ENCODE measurements at regions not wholly inside any gene's neighbourhood (a gene's known extent, or its start where the extent isn't known, plus 50 kb on each side); places are given as distances from the start of the nearest gene placed in this dataset.

DNA sequence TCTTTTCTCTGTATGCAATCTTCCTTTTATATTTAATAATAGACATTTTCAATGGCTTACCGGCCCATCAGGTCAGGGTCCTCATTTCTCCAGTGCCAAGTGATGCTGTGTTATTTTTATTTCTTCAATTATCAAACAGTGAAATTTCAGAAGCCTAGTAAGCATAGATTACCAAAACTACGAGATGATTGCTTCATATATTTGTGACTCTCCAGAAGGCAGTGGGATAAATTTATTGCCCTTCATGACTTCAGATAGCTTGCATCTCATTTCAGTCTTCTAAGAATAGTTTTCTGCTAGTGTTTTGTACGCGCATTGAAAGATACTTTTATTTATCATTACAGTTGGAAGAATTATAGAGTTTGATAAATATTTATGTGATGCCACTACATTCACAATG, 139.6 kb downstream of the FAT3 start:
- no peak overlapping the region for H3K27ac ChIP-seq (ENCODE audit: low read length)
- no peaks in the 10 kb centered on the region for H3K36me3 ChIP-seq (ENCODE audit: insufficient read depth, low read length)
- no peaks in the 10 kb centered on the region for H4K20me1 ChIP-seq (ENCODE audit: insufficient read depth, low read length)
- H2AFZ ChIP-seq (ENCODE audit: low read depth, low read length), result no peak overlapping the region
- DNase-seq, result no peak
- no peak overlapping the region for H3K4me2 ChIP-seq (ENCODE audit: insufficient read depth, low read length)
- H3K79me2 ChIP-seq (ENCODE audit: insufficient read depth, low read length), result no peaks in the 10 kb centered on the region
- no peaks in the 10 kb centered on the region for H3K27me3 ChIP-seq (ENCODE audit: insufficient read depth, low read length, poor library complexity)
- H3K4me1 ChIP-seq (ENCODE audit: insufficient read depth, low read length), result no peaks in the 10 kb centered on the region
- ATAC-seq (ENCODE audit: insufficient read depth, low read depth), result no peak
- no peak overlapping the region for H3K9ac ChIP-seq (ENCODE audit: low read depth, low read length)
- no peaks in the 10 kb centered on the region for H3K9me3 ChIP-seq (ENCODE audit: insufficient read depth, low read length, severe bottlenecking)
- no peak for TF ChIP-seq EZH2 (IDR thresholded peaks at IDR 0.05; ENCODE audit: borderline replicate concordance, low read depth, low read length, severe bottlenecking)
- TF ChIP-seq, protein P1, sequence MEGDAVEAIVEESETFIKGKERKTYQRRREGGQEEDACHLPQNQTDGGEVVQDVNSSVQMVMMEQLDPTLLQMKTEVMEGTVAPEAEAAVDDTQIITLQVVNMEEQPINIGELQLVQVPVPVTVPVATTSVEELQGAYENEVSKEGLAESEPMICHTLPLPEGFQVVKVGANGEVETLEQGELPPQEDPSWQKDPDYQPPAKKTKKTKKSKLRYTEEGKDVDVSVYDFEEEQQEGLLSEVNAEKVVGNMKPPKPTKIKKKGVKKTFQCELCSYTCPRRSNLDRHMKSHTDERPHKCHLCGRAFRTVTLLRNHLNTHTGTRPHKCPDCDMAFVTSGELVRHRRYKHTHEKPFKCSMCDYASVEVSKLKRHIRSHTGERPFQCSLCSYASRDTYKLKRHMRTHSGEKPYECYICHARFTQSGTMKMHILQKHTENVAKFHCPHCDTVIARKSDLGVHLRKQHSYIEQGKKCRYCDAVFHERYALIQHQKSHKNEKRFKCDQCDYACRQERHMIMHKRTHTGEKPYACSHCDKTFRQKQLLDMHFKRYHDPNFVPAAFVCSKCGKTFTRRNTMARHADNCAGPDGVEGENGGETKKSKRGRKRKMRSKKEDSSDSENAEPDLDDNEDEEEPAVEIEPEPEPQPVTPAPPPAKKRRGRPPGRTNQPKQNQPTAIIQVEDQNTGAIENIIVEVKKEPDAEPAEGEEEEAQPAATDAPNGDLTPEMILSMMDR (IDR thresholded peaks at IDR 0.05; ENCODE audit: borderline replicate concordance, extremely low read depth, low read length, poor library complexity, severe bottlenecking), result no peak
- no peak overlapping the region for H3K4me3 ChIP-seq (ENCODE audit: low read depth in 1 of 2, low read length in 2 of 2)

GRCh38 chr11:92376146-92376599, 151.6 kb downstream of the FAT3 start:
- no peak overlapping the region for H3K4me2 ChIP-seq (ENCODE audit: insufficient read depth, low read length)
- DNase-seq (no peak), ATAC-seq (ENCODE audit: insufficient read depth, low read depth) (no peak)
- no peaks in the 10 kb centered on the region for H3K36me3 ChIP-seq (ENCODE audit: insufficient read depth, low read length)
- H3K27me3 ChIP-seq (ENCODE audit: insufficient read depth, low read length, poor library complexity), result no peaks in the 10 kb centered on the region
- H3K9me3 ChIP-seq (ENCODE audit: insufficient read depth, low read length, severe bottlenecking), result no peaks in the 10 kb centered on the region
- no peaks in the 10 kb centered on the region for H4K20me1 ChIP-seq (ENCODE audit: insufficient read depth, low read length)
- no peaks in the 10 kb centered on the region for H3K4me1 ChIP-seq (ENCODE audit: insufficient read depth, low read length)
- no peak overlapping the region for H2AFZ ChIP-seq (ENCODE audit: low read depth, low read length)
- TF ChIP-seq, protein P1 (IDR thresholded peaks at IDR 0.05; ENCODE audit: borderline replicate concordance, extremely low read depth, low read length, poor library complexity, severe bottlenecking), result no peak
- no peak for TF ChIP-seq EZH2 (IDR thresholded peaks at IDR 0.05; ENCODE audit: borderline replicate concordance, low read depth, low read length, severe bottlenecking)
- no peak overlapping the region for H3K9ac ChIP-seq (ENCODE audit: low read depth, low read length)
- H3K79me2 ChIP-seq (ENCODE audit: insufficient read depth, low read length), result no peaks in the 10 kb centered on the region
- H3K4me3 ChIP-seq (ENCODE audit: low read depth in 1 of 2, low read length in 2 of 2), result no peak overlapping the region
- H3K27ac ChIP-seq (ENCODE audit: low read length), result no peak overlapping the region

- no peak overlapping the region for H3K4me2 ChIP-seq (ENCODE audit: insufficient read depth, low read length)
- no peaks in the 10 kb centered on the region for H3K36me3 ChIP-seq (ENCODE audit: insufficient read depth, low read length)
- H3K4me3 ChIP-seq (ENCODE audit: low read depth in 1 of 2, low read length in 2 of 2), result no peak overlapping the region
- H3K4me1 ChIP-seq (ENCODE audit: insufficient read depth, low read length), result no peaks in the 10 kb centered on the region
- no peaks in the 10 kb centered on the region for H4K20me1 ChIP-seq (ENCODE audit: insufficient read depth, low read length)
- no peaks in the 10 kb centered on the region for H3K79me2 ChIP-seq (ENCODE audit: insufficient read depth, low read length)
- no peak overlapping the region for H3K9ac ChIP-seq (ENCODE audit: low read depth, low read length)
- H2AFZ ChIP-seq (ENCODE audit: low read depth, low read length), result no peak overlapping the region
- no peak overlapping the region for H3K27ac ChIP-seq (ENCODE audit: low read length)
- DNase-seq, result no peak
- no peaks in the 10 kb centered on the region for H3K9me3 ChIP-seq (ENCODE audit: insufficient read depth, low read length, severe bottlenecking)
- no peak for TF ChIP-seq EZH2 (IDR thresholded peaks at IDR 0.05; ENCODE audit: borderline replicate concordance, low read depth, low read length, severe bottlenecking)
- TF ChIP-seq, protein P1 (IDR thresholded peaks at IDR 0.05; ENCODE audit: borderline replicate concordance, extremely low read depth, low read length, poor library complexity, severe bottlenecking), result no peak
- no peak for ATAC-seq (ENCODE audit: insufficient read depth, low read depth)
- no peaks in the 10 kb centered on the region for H3K27me3 ChIP-seq (ENCODE audit: insufficient read depth, low read length, poor library complexity)
These were observed 152.1 kb downstream of the FAT3 start for GRCh38 chr11:92376680-92377079.

GRCh38 chr11:92380882-92381281, 156.3 kb downstream of the FAT3 start:
- Histone ChIP-seq H3K4me3 (ENCODE audit: low read depth in 1 of 2, low read length in 2 of 2) (no peak overlapping the region), H3K9ac (ENCODE audit: low read depth, low read length) (no peak overlapping the region), H3K79me2 (ENCODE audit: insufficient read depth, low read length) (no peaks in the 10 kb centered on the region), H2AFZ (ENCODE audit: low read depth, low read length) (no peak overlapping the region), H3K9me3 (ENCODE audit: insufficient read depth, low read length, severe bottlenecking) (no peaks in the 10 kb centered on the region), H3K27me3 (ENCODE audit: insufficient read depth, low read length, poor library complexity) (no peaks in the 10 kb centered on the region), H4K20me1 (ENCODE audit: insufficient read depth, low read length) (no peaks in the 10 kb centered on the region), H3K36me3 (ENCODE audit: insufficient read depth, low read length) (no peaks in the 10 kb centered on the region), H3K27ac (ENCODE audit: low read length) (no peak overlapping the region), H3K4me2 (ENCODE audit: insufficient read depth, low read length) (no peak overlapping the region), H3K4me1 (ENCODE audit: insufficient read depth, low read length) (no peaks in the 10 kb centered on the region)
- ATAC-seq (ENCODE audit: insufficient read depth, low read depth) (no peak), DNase-seq (no peak)
- no peak for TF ChIP-seq EZH2 (IDR thresholded peaks at IDR 0.05; ENCODE audit: borderline replicate concordance, low read depth, low read length, severe bottlenecking)
- TF ChIP-seq, protein P1 (IDR thresholded peaks at IDR 0.05; ENCODE audit: borderline replicate concordance, extremely low read depth, low read length, poor library complexity, severe bottlenecking), result no peak
